Lower lobe of right lung (tissue), 2 donors: ENCODE measurements at regions not wholly inside any gene's neighbourhood (a gene's known extent, or its start where the extent isn't known, plus 50 kb on each side); places are given as distances from the start of the nearest gene placed in this dataset.

Experiments
- ATAC-seq, 2 donors: fragments of 200-7000 bp; cut with Tn5 transposase; one replicate each; pipeline ENCODE4 v1.9.1; 2020 to 2022; ENCODE audit warnings: mild to moderate bottlenecking in 2 of 2, moderate library complexity in 2 of 2
- DNase-seq: peaks from one replicate; pipeline ENCODE4 v3.0.0-alpha.2; 2020
- H3K27ac ChIP-seq: fragments of 200-600 bp; one replicate; pipeline ENCODE4 v1.8.0; 2022
- H3K27me3 ChIP-seq: fragments of 200-600 bp; one replicate; pipeline ENCODE4 v1.8.0; 2022; ENCODE audit warnings: low read depth
- H3K36me3 ChIP-seq: fragments of 200-600 bp; one replicate; pipeline ENCODE4 v1.8.0; 2022; ENCODE audit warnings: mild to moderate bottlenecking
- H3K4me1 ChIP-seq: fragments of 200-600 bp; one replicate; pipeline ENCODE4 v1.8.0; 2022
- H3K4me3 ChIP-seq: fragments of 200-600 bp; one replicate; pipeline ENCODE4 v1.8.0; 2022; ENCODE audit warnings: mild to moderate bottlenecking
- H3K9me3 ChIP-seq: fragments of 200-600 bp; one replicate; pipeline ENCODE4 v1.8.0; 2022
- intact Hi-C: fragments of 100-400 bp; cut with DNase I; formaldehyde crosslinking; loops from one replicate; pipeline ENCODE4 v1.11.0; 2022
- TF ChIP-seq, protein P1 (sequence below): fragments of 200-600 bp; IDR thresholded peaks from one replicate; pipeline ENCODE4 v1.8.0; 2022; ENCODE audit warnings: antibody characterized with exemption, mild to moderate bottlenecking
- donor health status: DM: no; HTN: yes; CAD: no; lungs with severe emphysema.

- no peaks in the 10 kb centered on the region for H3K4me1 ChIP-seq
- intact Hi-C loops, result no loop called here
- no peaks in the 10 kb centered on the region for H3K36me3 ChIP-seq
- no peaks in the 10 kb centered on the region for H3K27me3 ChIP-seq
- no peak overlapping the region for H3K27ac ChIP-seq
- H3K9me3 ChIP-seq, result no peaks in the 10 kb centered on the region
- no peak for DNase-seq
- H3K4me3 ChIP-seq, result no peak overlapping the region
- TF ChIP-seq, protein P1, sequence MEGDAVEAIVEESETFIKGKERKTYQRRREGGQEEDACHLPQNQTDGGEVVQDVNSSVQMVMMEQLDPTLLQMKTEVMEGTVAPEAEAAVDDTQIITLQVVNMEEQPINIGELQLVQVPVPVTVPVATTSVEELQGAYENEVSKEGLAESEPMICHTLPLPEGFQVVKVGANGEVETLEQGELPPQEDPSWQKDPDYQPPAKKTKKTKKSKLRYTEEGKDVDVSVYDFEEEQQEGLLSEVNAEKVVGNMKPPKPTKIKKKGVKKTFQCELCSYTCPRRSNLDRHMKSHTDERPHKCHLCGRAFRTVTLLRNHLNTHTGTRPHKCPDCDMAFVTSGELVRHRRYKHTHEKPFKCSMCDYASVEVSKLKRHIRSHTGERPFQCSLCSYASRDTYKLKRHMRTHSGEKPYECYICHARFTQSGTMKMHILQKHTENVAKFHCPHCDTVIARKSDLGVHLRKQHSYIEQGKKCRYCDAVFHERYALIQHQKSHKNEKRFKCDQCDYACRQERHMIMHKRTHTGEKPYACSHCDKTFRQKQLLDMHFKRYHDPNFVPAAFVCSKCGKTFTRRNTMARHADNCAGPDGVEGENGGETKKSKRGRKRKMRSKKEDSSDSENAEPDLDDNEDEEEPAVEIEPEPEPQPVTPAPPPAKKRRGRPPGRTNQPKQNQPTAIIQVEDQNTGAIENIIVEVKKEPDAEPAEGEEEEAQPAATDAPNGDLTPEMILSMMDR, result no peak
- ATAC-seq, result no peak
Observed at GRCh38 chr4:162442128-162442527, 278.3 kb upstream of the FSTL5 start.

GRCh38 chr4:162422312-162422711 is 258.5 kb upstream of the FSTL5 start:
- no peaks in the 10 kb centered on the region for H3K36me3 ChIP-seq
- ATAC-seq (no peak), DNase-seq (no peak)
- no peaks in the 10 kb centered on the region for H3K4me1 ChIP-seq
- intact Hi-C loops, result no loop called here
- H3K27me3 ChIP-seq, result no peaks in the 10 kb centered on the region
- no peak overlapping the region for H3K4me3 ChIP-seq
- no peak overlapping the region for H3K27ac ChIP-seq
- TF ChIP-seq, protein P1, result no peak
- H3K9me3 ChIP-seq, result no peaks in the 10 kb centered on the region

DNA sequence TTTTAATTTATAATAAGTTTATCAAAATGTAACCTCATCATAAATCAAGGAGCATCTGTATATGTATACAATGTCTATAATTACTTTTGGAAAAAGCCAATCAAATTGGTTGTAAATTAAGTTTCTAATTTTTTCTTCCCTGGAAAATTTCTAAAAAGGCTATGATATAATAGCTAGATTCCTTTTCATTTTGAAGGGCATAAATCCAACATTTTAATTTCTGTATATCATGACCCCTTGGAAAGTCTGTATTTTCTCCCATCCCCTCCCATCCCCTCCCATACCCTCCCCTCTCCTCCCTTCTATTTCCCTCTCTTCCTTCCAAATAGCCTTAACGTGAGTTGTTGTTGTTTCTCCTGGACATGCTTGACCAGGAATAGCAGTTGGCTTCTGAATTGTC is 247.1 kb upstream of the FSTL5 start:
- H3K9me3 ChIP-seq, result no peaks in the 10 kb centered on the region
- intact Hi-C loops, result no loop called here
- DNase-seq (no peak), ATAC-seq (no peak)
- H3K27ac ChIP-seq, result no peak overlapping the region
- no peaks in the 10 kb centered on the region for H3K36me3 ChIP-seq
- TF ChIP-seq, protein P1, result no peak
- no peaks in the 10 kb centered on the region for H3K4me1 ChIP-seq
- H3K4me3 ChIP-seq, result no peak overlapping the region
- no peaks in the 10 kb centered on the region for H3K27me3 ChIP-seq

DNA sequence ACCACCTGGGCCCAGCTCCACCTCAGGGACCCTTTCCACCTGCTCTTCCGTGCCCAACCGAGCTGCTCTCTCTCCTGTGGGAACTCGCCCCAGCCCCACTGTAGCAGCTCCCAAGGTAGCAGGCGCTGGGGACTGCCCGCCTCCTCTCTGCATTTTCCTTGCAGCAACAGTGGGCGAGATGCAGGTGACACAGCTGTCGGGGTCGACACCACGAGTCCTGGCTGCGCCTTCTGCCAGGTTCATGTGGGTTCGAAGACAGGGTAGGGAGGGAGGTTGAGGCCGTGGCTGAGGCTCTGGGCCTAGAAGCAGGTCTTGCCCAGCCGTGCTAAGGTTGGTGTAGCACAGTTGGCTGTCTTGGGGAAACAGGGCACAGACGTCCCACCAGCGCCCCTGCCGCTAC is 245.2 kb upstream of the FSTL5 start:
- peak; percentile 18 to 27 for ATAC-seq
- Histone ChIP-seq H3K36me3 (no peaks in the 10 kb centered on the region), H3K4me1 (no peaks in the 10 kb centered on the region), H3K27me3 (no peaks in the 10 kb centered on the region), H3K4me3 (no peak overlapping the region), H3K9me3 (no peaks in the 10 kb centered on the region), H3K27ac (no peak overlapping the region)
- TF ChIP-seq, protein P1, result no peak
- intact Hi-C loops, result no loop called here
- DNase-seq, result no peak

- DNase-seq (no peak), ATAC-seq (peak; percentile 14 to 32)
- TF ChIP-seq, protein P1, result no peak
- Histone ChIP-seq H3K36me3 (no peaks in the 10 kb centered on the region), H3K27me3 (no peaks in the 10 kb centered on the region), H3K4me1 (no peaks in the 10 kb centered on the region), H3K9me3 (no peaks in the 10 kb centered on the region), H3K4me3 (no peak overlapping the region), H3K27ac (no peak overlapping the region)
- intact Hi-C loops, result no loop called here
Observed at GRCh38 chr4:162408309-162408708, 244.5 kb upstream of the FSTL5 start.
